GM12873 (cell line): ENCODE measurements at regions not wholly inside any gene's neighbourhood (a gene's known extent, or its start where the extent isn't known, plus 50 kb on each side); places are given as distances from the start of the nearest gene placed in this dataset.

ENCODE experiments used
- CTCF ChIP-seq: IDR thresholded peaks from 2 replicates; pipeline ENCODE4 v1.5.1; 2012; ENCODE audit warnings: low read depth, mild to moderate bottlenecking, moderate library complexity, low read length, control low read depth; ENCODE audit not compliant: insufficient read depth; ENCODE audit errors: missing control alignments

GRCh38 chr15:66878761-66879160 is 176.7 kb downstream of the SMAD6 start:
- no peak for TF ChIP-seq CTCF

DNA sequence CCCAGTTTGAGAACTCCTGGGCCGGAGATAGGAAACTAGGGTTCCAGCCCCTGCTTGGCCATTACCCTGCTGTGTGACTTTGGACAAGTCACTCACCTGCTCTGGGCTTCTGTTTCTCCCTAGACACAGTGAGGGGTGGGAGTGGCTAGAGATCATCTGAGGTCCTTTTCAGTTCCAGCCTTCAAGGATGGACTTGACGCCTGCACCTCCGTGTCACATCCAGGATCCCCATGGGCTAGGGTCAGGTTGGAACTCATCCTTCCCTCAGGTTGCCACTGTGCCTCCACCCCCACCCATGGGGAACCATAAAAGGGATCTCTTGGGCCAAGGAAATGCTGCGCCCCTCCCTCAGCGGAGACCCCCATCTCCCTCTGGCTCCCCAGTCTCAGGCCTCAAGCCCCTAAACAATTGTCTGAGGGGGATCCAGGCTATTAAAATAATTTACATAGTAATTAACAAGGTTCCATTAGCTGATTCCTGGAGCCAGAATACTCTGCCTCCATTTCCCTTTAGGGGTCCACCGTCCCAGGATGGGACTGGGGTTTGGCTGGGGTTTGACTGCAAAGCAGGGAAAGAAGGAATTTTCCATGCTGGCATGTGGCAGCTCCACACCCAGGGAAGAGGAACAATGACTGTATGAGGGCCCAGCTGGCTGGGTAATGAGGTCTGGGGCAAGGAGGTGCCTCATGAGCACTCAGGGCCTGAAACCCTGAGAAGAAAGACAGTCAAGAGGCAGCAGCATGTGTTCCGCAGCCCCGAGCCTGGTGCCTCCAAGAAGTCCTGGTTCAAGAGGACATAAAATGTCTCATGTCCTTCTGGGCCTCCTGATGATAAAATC is 177.7 kb downstream of the SMAD6 start:
- TF ChIP-seq CTCF = no peak

GRCh38 chr15:66880380-66881155 is 178.5 kb downstream of the SMAD6 start:
- TF ChIP-seq CTCF = no peak

DNA sequence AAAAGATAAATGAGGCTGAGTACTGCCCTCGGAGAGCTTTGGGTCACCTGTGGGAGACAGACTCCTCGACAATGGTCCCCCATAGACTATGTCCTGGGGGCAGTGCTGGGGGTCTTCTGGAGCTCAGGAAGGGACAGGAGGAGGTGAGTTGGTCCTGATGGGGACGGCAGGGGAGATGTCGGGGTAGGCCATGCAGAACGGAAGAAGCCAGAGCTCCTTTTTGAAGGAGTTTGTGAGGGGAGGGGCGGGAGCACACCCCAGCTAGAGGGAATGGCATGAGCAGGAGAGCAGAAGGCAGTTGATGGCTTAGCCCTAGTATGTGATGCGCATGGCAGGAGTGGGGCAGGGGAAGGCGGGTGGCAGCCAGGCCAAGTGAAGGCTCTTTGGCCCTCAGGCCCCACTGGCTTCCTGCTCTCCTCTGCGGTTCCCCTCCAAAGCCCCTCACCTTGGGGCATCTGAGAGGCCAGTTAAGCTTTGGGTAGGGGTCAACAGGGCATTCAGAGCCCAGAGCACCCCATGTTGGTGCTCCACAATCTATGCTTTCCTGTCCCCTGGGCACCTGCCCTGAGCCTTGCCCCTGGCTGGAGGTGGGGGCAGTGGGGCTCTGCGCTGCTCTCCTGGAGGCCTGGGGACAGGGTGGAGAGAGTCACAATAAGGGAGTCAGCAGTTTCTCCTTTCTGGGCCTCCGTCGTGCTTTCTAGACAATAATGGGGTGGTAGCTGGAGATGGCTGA is 179.3 kb downstream of the SMAD6 start:
- TF ChIP-seq CTCF = no peak

DNA sequence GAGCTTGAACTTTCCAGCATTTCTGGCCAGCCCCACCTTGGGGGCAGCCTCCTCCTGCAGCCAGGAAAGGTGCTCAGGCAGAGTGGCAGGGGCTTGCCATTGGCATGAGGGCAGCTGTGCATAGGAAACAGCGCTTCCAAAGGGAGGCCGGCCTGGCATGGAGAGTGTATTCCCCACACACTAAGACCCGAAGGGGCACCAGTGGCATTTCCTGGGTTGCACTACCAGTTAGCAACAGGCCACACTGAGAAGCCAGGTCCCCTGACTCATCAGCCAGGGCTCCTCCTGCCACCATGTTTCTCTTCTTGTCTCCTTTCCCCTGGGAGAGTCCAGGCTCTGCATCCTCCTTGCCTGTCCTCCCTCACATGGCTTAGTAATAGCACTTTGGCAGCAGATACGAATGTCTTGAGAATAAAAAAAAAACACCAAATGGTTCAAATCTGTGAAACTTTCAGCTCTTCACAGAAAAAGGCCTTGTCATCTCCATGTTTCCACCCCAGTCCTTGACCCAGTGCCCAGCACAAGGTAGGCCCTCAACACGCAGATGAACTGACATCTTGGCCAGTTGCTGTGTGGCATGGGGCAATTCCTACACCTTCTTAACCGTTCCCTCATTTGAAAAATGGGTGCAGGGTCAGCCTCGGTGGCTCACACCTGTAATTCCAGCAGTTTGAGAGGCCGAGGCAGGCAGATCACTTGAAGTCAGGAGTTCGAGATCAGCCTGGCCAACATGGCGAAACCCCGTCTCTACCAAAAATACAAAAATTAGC is 180.4 kb downstream of the SMAD6 start:
- no peak for TF ChIP-seq CTCF

DNA sequence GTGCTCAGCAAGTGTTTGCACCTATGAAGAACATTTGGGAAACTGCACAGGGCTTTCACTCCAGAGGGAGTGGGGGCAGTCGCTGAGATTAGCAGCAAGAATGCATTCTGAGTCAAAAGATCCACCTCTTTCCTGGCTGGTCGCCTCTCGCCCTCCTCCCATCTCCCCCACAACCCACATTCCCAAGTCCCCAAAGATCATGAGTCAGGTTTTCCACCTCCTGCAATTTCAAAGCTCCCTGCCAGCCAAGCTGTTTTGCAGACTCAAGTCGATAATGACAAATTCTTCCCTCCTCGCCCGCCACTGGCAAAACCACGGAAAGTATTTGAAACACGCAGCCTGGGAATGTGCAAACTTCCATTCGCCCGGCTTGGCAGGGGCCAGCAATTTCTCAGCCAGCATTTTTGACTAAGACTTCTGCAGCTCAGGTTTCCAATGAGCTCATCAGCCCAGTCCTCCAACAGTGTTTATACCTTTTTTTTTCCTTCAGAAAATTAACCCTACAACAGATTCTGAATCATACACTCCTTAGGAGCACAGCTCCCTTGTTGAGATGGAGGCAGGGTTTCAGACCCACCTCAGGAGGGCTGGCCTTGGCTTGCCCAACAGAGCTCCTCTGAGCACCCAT is 181.4 kb downstream of the SMAD6 start:
- no peak for TF ChIP-seq CTCF
